ENCODE measurements at regions not wholly inside any gene's neighbourhood (a gene's known extent, or its start where the extent isn't known, plus 50 kb on each side); places are given as distances from the start of the nearest gene placed in this dataset.

DNA sequence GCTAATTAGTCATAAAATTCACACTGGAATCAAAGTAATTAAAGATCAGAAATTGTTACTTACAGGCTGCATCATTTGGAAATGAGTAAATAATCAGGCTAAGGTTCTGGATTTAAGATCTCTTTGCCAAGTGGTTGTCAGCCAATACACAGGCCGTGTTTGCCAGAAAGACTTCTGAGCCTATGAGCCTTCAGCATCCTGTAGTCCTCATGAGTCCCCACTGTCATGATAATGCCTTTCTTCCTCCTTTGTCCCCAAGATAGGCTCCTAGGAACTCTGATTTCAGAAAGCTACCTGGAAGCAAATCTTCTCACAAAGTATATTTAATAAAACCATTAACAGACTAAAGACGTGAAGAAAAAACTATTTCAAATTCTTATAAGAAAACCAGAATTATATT is 810.5 kb downstream of the DNAH5 start:
- TF ChIP-seq, protein P1, sequence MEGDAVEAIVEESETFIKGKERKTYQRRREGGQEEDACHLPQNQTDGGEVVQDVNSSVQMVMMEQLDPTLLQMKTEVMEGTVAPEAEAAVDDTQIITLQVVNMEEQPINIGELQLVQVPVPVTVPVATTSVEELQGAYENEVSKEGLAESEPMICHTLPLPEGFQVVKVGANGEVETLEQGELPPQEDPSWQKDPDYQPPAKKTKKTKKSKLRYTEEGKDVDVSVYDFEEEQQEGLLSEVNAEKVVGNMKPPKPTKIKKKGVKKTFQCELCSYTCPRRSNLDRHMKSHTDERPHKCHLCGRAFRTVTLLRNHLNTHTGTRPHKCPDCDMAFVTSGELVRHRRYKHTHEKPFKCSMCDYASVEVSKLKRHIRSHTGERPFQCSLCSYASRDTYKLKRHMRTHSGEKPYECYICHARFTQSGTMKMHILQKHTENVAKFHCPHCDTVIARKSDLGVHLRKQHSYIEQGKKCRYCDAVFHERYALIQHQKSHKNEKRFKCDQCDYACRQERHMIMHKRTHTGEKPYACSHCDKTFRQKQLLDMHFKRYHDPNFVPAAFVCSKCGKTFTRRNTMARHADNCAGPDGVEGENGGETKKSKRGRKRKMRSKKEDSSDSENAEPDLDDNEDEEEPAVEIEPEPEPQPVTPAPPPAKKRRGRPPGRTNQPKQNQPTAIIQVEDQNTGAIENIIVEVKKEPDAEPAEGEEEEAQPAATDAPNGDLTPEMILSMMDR (IDR thresholded peaks at IDR 0.05; ENCODE audit: poor library complexity) = no peak
- TF ChIP-seq EZH2 (IDR thresholded peaks at IDR 0.05; ENCODE audit: borderline replicate concordance) = no peak

Measured in hepatocyte (in vitro differentiated cells).